ENCODE measurements at regions not wholly inside any gene's neighbourhood (a gene's known extent, or its start where the extent isn't known, plus 50 kb on each side); places are given as distances from the start of the nearest gene placed in this dataset.

- H3K4me2 ChIP-seq (ENCODE audit: insufficient read depth in 1 of 2, low read depth in 2 of 2, low read length in 2 of 2) = no peak overlapping the region
- H4K5ac ChIP-seq (ENCODE audit: insufficient read length, low read depth, low read length) = no peak overlapping the region
- H3K27ac ChIP-seq (ENCODE audit: low read depth, low read length) = no peak overlapping the region
- 86% methylated on average over 9 of the region's 9 CpGs; no CpG with 5 or more reads in 1 of the 2 experiments for WGBS, 2 experiments (ENCODE audit: extremely low coverage in 1 of 2, insufficient coverage in 1 of 2, insufficient read length in 1 of 2, insufficient replicate concordance in 2 of 2, low coverage in 1 of 2, low lambda C conversion rate in 2 of 2, missing lambda C conversion rate in 1 of 2)
- no peaks in the 10 kb centered on the region for H3K27me3 ChIP-seq (replicated peaks in 1 of 4; ENCODE audit: control insufficient read depth in 3 of 4, extremely low read depth in 1 of 4, insufficient read depth in 3 of 4, low read length in 3 of 4)
- peaks cover 0 to 4% of the 10 kb centered on the region in 2 experiments; a peak in 2 of 4 replicates for H3K9me3 ChIP-seq (ENCODE audit: insufficient read depth in 2 of 2, low read depth in 1 of 2, low read length in 1 of 2)
- no peak overlapping the region for H3K18ac ChIP-seq (ENCODE audit: extremely low read depth, low read length)
- no peaks in the 10 kb centered on the region for H3K23me2 ChIP-seq (ENCODE audit: low read depth, low read length)
- no peak overlapping the region for H3K4me3 ChIP-seq (ENCODE audit: extremely low read depth in 1 of 4, insufficient read depth in 2 of 4, low read depth in 3 of 4, low read length in 4 of 4)
- H4K20me1 ChIP-seq (replicated peaks in 1 of 2; ENCODE audit: control insufficient read depth in 1 of 2, insufficient read depth in 2 of 2, low read length in 2 of 2) = no peaks in the 10 kb centered on the region
- POLR2A ChIA-PET (ENCODE audit: partially characterized antibody) = no interaction called here
- no peak overlapping the region for H3K9ac ChIP-seq (replicated peaks in 1 of 4; ENCODE audit: extremely low read depth in 1 of 4, low read depth in 3 of 4, low read length in 3 of 4)
- H3K23ac ChIP-seq (ENCODE audit: insufficient read length) = no peak overlapping the region
- no peaks in the 10 kb centered on the region for H3K79me2 ChIP-seq (ENCODE audit: control insufficient read depth in 1 of 2, insufficient read depth in 2 of 2, low read length in 2 of 2)
- no peak overlapping the region for H2AFZ ChIP-seq (ENCODE audit: low read length)
- H2BK15ac ChIP-seq (ENCODE audit: low read length) = no peak overlapping the region
- H3K4ac ChIP-seq (replicated peaks; ENCODE audit: insufficient read length, low read depth, low read length) = no peak overlapping the region
- CTCF ChIA-PET (ENCODE audit: partially characterized antibody) = interaction anchor here (0.7 to 0.9 kb wide), 2 partner anchors 8 to 17 kb away, joined by 3 to 4 read pairs; no protein-coding TSS in a partner anchor
- no peak overlapping the region for H2AK5ac ChIP-seq (ENCODE audit: low read depth, low read length)
- H3K4me1 ChIP-seq (replicated peaks in 1 of 4; ENCODE audit: control insufficient read depth in 3 of 4, insufficient read depth in 4 of 4, low read length in 3 of 4) = peaks cover under 1 to 4% (median 2%) of the 10 kb centered on the region in 4 experiments; a peak in 5 of 7 replicates
- no peak overlapping the region for H3K14ac ChIP-seq (ENCODE audit: insufficient read length)
- no peak overlapping the region for H2BK5ac ChIP-seq (ENCODE audit: low read depth, low read length)
- H4K8ac ChIP-seq (ENCODE audit: extremely low read depth, insufficient read depth, low read length) = no peak overlapping the region
- DNase-seq (ENCODE audit: low read depth in 1 of 2, low spot score in 2 of 2) (no peak), FAIRE-seq (no peak)
- H3K56ac ChIP-seq (replicated peaks; ENCODE audit: insufficient read length, low read depth, low read length) = no peak overlapping the region
- no peaks in the 10 kb centered on the region for H3K79me1 ChIP-seq (ENCODE audit: low read depth, low read length)
- H3K36me3 ChIP-seq (ENCODE audit: control insufficient read depth in 2 of 4, insufficient read depth in 4 of 4, low read length in 3 of 4) = no peaks in the 10 kb centered on the region
- H2BK120ac ChIP-seq (replicated peaks; ENCODE audit: low read depth, low read length) = no peak overlapping the region
- H2BK20ac ChIP-seq (ENCODE audit: low read length) = no peak overlapping the region
- no peak overlapping the region for H2BK12ac ChIP-seq (ENCODE audit: low read depth, low read length)
- no peak overlapping the region for H4K91ac ChIP-seq (replicated peaks; ENCODE audit: insufficient read length, low read length)
- TF ChIP-seq BRCA1 (IDR thresholded peaks at IDR 0.05; ENCODE audit: low read depth, low read length) (no peak), TAF7 (optimal IDR thresholded peaks at IDR 0.05; ENCODE audit: borderline replicate concordance, low read depth, low read length) (no peak), ATF3 (IDR thresholded peaks at IDR 0.05; ENCODE audit: insufficient read depth, low read depth, low read length) (no peak)
Measured at GRCh38 chr5:2293906-2294305, 411.2 kb upstream of the IRX4 start.

Data from H1 (cell line).